A549 (cell line): ENCODE measurements at regions not wholly inside any gene's neighbourhood (a gene's known extent, or its start where the extent isn't known, plus 50 kb on each side); places are given as distances from the start of the nearest gene placed in this dataset.
"Not testable (repeated sequence)": the region's sequence is repeated elsewhere in the genome, so short reads cannot be mapped to it uniquely, and the experiment has no call there.

Experiments used
- ATAC-seq, 2 experiments: fragments of 200-7000 bp in 1 of 2; fragments of >200 bp in 1 of 2; cut with Nextera tagmentation in 1 of 2; cut with Tn5 transposase in 1 of 2; 3 replicates each; pipeline versions ENCODE4 v1.8.0 to v1.9.1; 2018 to 2020; ENCODE audit warnings: mild to moderate bottlenecking in 1 of 2, moderate library complexity in 1 of 2
- CTCF ChIA-PET: fragments of 300-600 bp; sonication (Branson Sonifier 250); formaldehyde crosslinking; extraction: SDS; loops from one replicate; lab custom pipeline; 2021; ENCODE audit warnings: antibody characterized with exemption, inconsistent platforms; lab: Yijun Ruan, JAX
- POLR2A ChIA-PET: fragments of 350-600 bp; formaldehyde crosslinking; extraction: SDS; loops from one replicate; lab custom pipeline; 2021; ENCODE audit warnings: antibody characterized with exemption, inconsistent platforms; lab: Yijun Ruan, JAX
- DNase-seq, 2 experiments: peaks; one replicate each; pipeline versions ENCODE4 v3.0.0 to v3.0.0-alpha.2; 2011 to 2016; ENCODE audit warnings: low read depth in 1 of 2, low spot score in 1 of 2
- FAIRE-seq: peaks from 2 replicates; lab custom pipeline; 2011; peaks lifted over from hg19 to GRCh38; lab: Jason Lieb, UNC
- H3K27ac ChIP-seq, 2 experiments: fragments of >200 bp; sonication (Bioruptor Twin); formaldehyde crosslinking; 3 replicates each; pipeline ENCODE4 v1.5.1; 2016 to 2017
- H3K4me1 ChIP-seq: fragments of >200 bp; sonication (Bioruptor Twin); formaldehyde crosslinking; 3 replicates; pipeline ENCODE4 v1.6.1; 2016
- H3K4me2 ChIP-seq: fragments of >200 bp; sonication (Bioruptor Twin); formaldehyde crosslinking; 3 replicates; pipeline ENCODE4 v1.6.1; 2016
- H3K4me3 ChIP-seq: fragments of >200 bp; sonication (Bioruptor Twin); formaldehyde crosslinking; 3 replicates; pipeline ENCODE4 v1.5.1; 2016
- H3K9me3 ChIP-seq: fragments of >200 bp; sonication (Bioruptor Twin); formaldehyde crosslinking; 3 replicates; pipeline ENCODE4 v1.6.1; 2016
- BHLHE40 ChIP-seq: IDR thresholded peaks from 2 replicates; pipeline ENCODE4 v1.6.1; 2012; ENCODE audit warnings: low read depth, low read length, inconsistent platforms
- CBX2 ChIP-seq: fragments of 200-600 bp; sonication (generic); IDR thresholded peaks from 2 replicates; pipeline ENCODE4 v1.6.1; 2016; ENCODE audit warnings: low read depth, mild to moderate bottlenecking, borderline replicate concordance
- CHD2 ChIP-seq: fragments of 150-350 bp; IDR thresholded peaks from 2 replicates; pipeline ENCODE4 v1.6.1; 2014; ENCODE audit warnings: low read length; ENCODE audit not compliant: partially characterized antibody
- E2F6 ChIP-seq: IDR thresholded peaks from 2 replicates; pipeline ENCODE4 v1.6.1; 2012; ENCODE audit warnings: low read depth, borderline replicate concordance
- EHMT2 ChIP-seq: fragments of 200-600 bp; sonication (generic); IDR thresholded peaks from 2 replicates; pipeline ENCODE4 v1.6.1; 2016; ENCODE audit warnings: antibody characterized with exemption, low read depth, mild to moderate bottlenecking, moderate library complexity
- EP300 ChIP-seq, 2 experiments: fragments of >200 bp; sonication (Bioruptor Twin); formaldehyde crosslinking; IDR thresholded peaks; 2 replicates in 1 of 2; 3 replicates in 1 of 2; pipeline ENCODE4 v1.6.1; 2016 to 2017
- ESRRA ChIP-seq: fragments of 150-350 bp; IDR thresholded peaks from 2 replicates; pipeline ENCODE4 v1.6.1; 2014; ENCODE audit warnings: mild to moderate bottlenecking, low read length, borderline replicate concordance
- FOSB ChIP-seq: fragments of 250-450 bp; sonication (Bioruptor Pico); IDR thresholded peaks from 2 replicates; pipeline ENCODE4 v1.5.0; 2020; ENCODE audit warnings: mild to moderate bottlenecking, moderate library complexity
- GATA3 ChIP-seq: IDR thresholded peaks from 2 replicates; pipeline ENCODE4 v1.6.1; 2012; ENCODE audit warnings: borderline replicate concordance
- HEYL ChIP-seq: fragments of 250-450 bp; sonication (Bioruptor Pico); IDR thresholded peaks from 2 replicates; pipeline ENCODE4 v1.8.0; 2021; ENCODE audit warnings: mild to moderate bottlenecking, moderate library complexity
- HMGXB4 ChIP-seq: fragments of 250-450 bp; sonication (Bioruptor Pico); IDR thresholded peaks from 2 replicates; pipeline ENCODE4 v1.5.0; 2021; ENCODE audit warnings: mild to moderate bottlenecking, moderate library complexity, borderline replicate concordance
- HOXA7 ChIP-seq: fragments of 250-450 bp; sonication (Bioruptor Pico); IDR thresholded peaks from 2 replicates; pipeline ENCODE4 v1.5.0; 2020; ENCODE audit warnings: mild to moderate bottlenecking, moderate library complexity
- HOXB5 ChIP-seq: fragments of 250-450 bp; sonication (Bioruptor Pico); IDR thresholded peaks from 2 replicates; pipeline ENCODE4 v1.5.0; 2020; ENCODE audit warnings: mild to moderate bottlenecking, moderate library complexity
- KDM1A ChIP-seq: fragments of 200-600 bp; sonication (generic); IDR thresholded peaks from 2 replicates; pipeline ENCODE4 v1.6.1; 2016; ENCODE audit warnings: low read depth, mild to moderate bottlenecking
- KDM5A ChIP-seq: fragments of 200-600 bp; sonication (generic); IDR thresholded peaks from 2 replicates; pipeline ENCODE4 v1.6.1; 2016; ENCODE audit warnings: antibody characterized with exemption, mild to moderate bottlenecking
- MAX ChIP-seq: IDR thresholded peaks from 2 replicates; pipeline ENCODE4 v1.6.1; 2012
- MYC ChIP-seq: IDR thresholded peaks from 2 replicates; pipeline ENCODE4 v1.6.1; 2012; ENCODE audit warnings: mild to moderate bottlenecking, inconsistent platforms, low read length, improper control_type of control experiment, borderline replicate concordance
- NFE2L2 ChIP-seq: fragments of 150-350 bp; conservative IDR thresholded peaks from 2 replicates; pipeline ENCODE4 v1.6.1; 2014; ENCODE audit warnings: low read length
- NR3C1 ChIP-seq: fragments of >200 bp; sonication (Bioruptor Twin); formaldehyde crosslinking; IDR thresholded peaks from 3 replicates; pipeline ENCODE4 v1.6.1; 2017
- POLR2A ChIP-seq: IDR thresholded peaks from 2 replicates; pipeline ENCODE4 v1.6.1; 2012; ENCODE audit warnings: mild to moderate bottlenecking, low read length
- RAD21 ChIP-seq, 2 experiments: fragments of >200 bp in 1 of 2; sonication (Bioruptor Twin) in 1 of 2; formaldehyde crosslinking in 1 of 2; IDR thresholded peaks in 1 of 2; conservative IDR thresholded peaks in 1 of 2; 2 replicates in 1 of 2; 3 replicates in 1 of 2; pipeline ENCODE4 v1.6.1; 2012 to 2018; ENCODE audit warnings: inconsistent platforms in 1 of 2
- RARB ChIP-seq: fragments of 250-450 bp; sonication (Bioruptor Pico); IDR thresholded peaks from 2 replicates; pipeline ENCODE4 v1.8.0; 2021; ENCODE audit warnings: mild to moderate bottlenecking, moderate library complexity
- RFX5 ChIP-seq: fragments of 450-650 bp; IDR thresholded peaks from 2 replicates; pipeline ENCODE4 v1.7.1; 2014; ENCODE audit warnings: antibody characterized with exemption, mild to moderate bottlenecking, moderate library complexity
- SMC3 ChIP-seq: fragments of >200 bp; sonication (Bioruptor Twin); formaldehyde crosslinking; IDR thresholded peaks from 3 replicates; pipeline ENCODE4 v1.6.1; 2018; ENCODE audit warnings: inconsistent platforms
- TFCP2L1 ChIP-seq: fragments of 250-450 bp; sonication (Bioruptor Pico); IDR thresholded peaks from 2 replicates; pipeline ENCODE4 v1.5.0; 2021; ENCODE audit warnings: mild to moderate bottlenecking
- ZNF302 ChIP-seq: fragments of 250-450 bp; sonication (Bioruptor Pico); IDR thresholded peaks from 2 replicates; pipeline ENCODE4 v1.9.0; 2021; ENCODE audit warnings: inconsistent platforms, mild to moderate bottlenecking, moderate library complexity
- WGBS: methylation state at CpG from one replicate; pipeline ENCODE4 v1.1.6; 2017; ENCODE audit errors: missing lambda C conversion rate; 5-methylcytosine and 5-hydroxymethylcytosine counted together
- TF ChIP-seq, protein P1 (sequence below): fragments of 450-650 bp; IDR thresholded peaks from 2 replicates; pipeline ENCODE4 v1.6.1; 2014; ENCODE audit warnings: antibody characterized with exemption

DNA sequence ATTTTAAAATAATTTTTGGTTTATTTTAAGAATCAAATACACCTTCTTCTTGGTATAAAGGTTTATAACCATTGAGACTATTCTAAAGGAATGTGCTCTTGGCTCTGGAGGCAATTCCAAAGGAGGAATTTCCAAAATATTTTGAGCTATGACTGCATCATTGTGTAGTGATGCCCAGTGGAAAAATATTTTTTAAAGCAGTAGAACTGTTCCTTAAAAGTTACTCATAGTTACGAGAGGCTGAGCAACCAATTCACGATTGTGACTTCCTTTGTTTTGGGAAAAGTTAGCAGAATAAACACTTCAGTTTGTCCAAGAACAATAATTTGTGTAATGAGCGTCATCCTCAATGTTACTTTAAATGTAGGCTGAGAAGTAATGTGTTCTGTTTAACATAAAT lies 233.6 kb downstream of the BAMBI start (continued):
- TF ChIP-seq HOXA7 (CRISPR knock-in tag) = no peak
- TF ChIP-seq, all 56 proteins: peak for 0

- CTCF ChIA-PET = not testable (repeated sequence)
- 82% methylated on average over 8 of the region's 8 CpGs for WGBS
These were observed 234.2 kb downstream of the BAMBI start for GRCh38 chr10:28911511-28911910.

DNA sequence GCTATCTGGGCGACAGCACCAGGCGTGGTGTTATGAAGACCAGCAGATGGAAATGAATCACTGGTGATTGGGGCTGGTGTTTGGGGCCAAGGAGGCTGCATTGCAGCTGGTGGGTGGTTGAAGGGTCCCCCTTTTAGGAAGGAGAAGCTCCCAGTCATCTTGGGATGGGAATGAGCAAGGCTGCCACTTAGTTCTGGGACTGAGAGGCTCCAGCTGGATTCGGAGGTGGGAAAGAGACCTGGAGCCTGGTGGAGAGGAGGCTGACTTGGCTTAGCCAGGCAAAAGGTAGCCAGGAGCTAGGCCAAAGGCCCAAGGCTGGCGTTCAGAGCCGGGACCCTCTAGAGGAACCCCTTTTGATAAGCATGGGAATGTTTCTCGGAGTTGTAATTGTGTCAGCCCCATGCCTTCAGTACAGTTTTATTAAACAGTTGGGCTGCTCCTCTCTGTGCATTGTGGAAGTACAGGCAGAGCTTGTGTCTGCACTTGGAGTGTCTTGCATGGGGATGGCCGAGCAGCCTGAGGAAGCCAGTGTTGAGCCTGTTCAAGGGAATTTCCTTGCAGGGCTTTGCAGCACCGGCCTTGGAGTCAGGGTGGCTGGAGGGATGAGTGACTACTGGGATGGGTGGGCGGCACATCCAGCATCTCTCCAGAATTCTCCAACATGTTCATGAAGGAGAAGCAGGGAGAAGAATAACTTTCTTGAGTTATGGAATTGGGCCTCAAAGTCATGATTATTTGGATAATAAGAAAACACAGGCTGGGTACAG lies 234.9 kb downstream of the BAMBI start:
- POLR2A ChIA-PET = no interaction called here
- FAIRE-seq = no peak
- no peak overlapping the region for H3K4me3 ChIP-seq
- TF ChIP-seq ZNF302 (CRISPR knock-in tag) = no peak
- no peak for TF ChIP-seq MYC
- TF ChIP-seq, protein P1, sequence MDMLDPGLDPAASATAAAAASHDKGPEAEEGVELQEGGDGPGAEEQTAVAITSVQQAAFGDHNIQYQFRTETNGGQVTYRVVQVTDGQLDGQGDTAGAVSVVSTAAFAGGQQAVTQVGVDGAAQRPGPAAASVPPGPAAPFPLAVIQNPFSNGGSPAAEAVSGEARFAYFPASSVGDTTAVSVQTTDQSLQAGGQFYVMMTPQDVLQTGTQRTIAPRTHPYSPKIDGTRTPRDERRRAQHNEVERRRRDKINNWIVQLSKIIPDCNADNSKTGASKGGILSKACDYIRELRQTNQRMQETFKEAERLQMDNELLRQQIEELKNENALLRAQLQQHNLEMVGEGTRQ = no peak
- TF ChIP-seq, all 56 proteins: peak for 0
- Histone ChIP-seq H3K9me3 (no peaks in the 10 kb centered on the region), H3K4me1 (peaks cover 37% of the 10 kb centered on the region), H3K4me2 (no peak overlapping the region), H3K27ac (peak overlapping the region; percentile 3 to 39; a peak in 2 of 6 replicates)
- DNase-seq (no peak), ATAC-seq (no peak)
- WGBS = 91% methylated on average over 9 of the region's 9 CpGs
- CTCF ChIA-PET = no interaction called here

More at GRCh38 chr10:28911511-28911910, 234.2 kb downstream of the BAMBI start:
- H3K27ac ChIP-seq, FAIRE-seq, H3K9me3 ChIP-seq, ATAC-seq, DNase-seq, POLR2A ChIA-PET, H3K4me3 ChIP-seq, H3K4me2 ChIP-seq: not testable (repeated sequence)
- peaks cover 41% of the 10 kb centered on the region for H3K4me1 ChIP-seq

- ATAC-seq = peak in 1 of 2 experiments; percentile 83; a peak in 4 of 6 replicates
- no peak for TF ChIP-seq RARB (CRISPR knock-in tag)
- no peak for TF ChIP-seq KDM1A
- no peak for TF ChIP-seq POLR2A
- no peak for TF ChIP-seq FOSB (CRISPR knock-in tag)
- peak in 1 of 2 experiments; percentile 18; a peak in 1 of 5 replicates for TF ChIP-seq RAD21 (conservative IDR thresholded peaks at IDR 0.05 in 1 of 2, IDR thresholded peaks at IDR 0.05 in 1 of 2)
- TF ChIP-seq HMGXB4 (CRISPR knock-in tag) = no peak
- TF ChIP-seq SMC3 = no peak
- 0 out of 5 replicates have a peak, but pooled peaks of 1 of the 2 experiments have one; percentile 30 for TF ChIP-seq EP300 (IDR thresholded peaks at IDR 0.05)
- TF ChIP-seq HOXB5 (CRISPR knock-in tag) = no peak
- TF ChIP-seq BHLHE40 = no peak
- no peak for TF ChIP-seq E2F6
- TF ChIP-seq NR3C1 = no peak
- no peak for TF ChIP-seq CHD2
- no peak for TF ChIP-seq MAX
- TF ChIP-seq NFE2L2 = no peak
- TF ChIP-seq ESRRA = no peak
- no peak for TF ChIP-seq HEYL
- TF ChIP-seq MYC = no peak
- peak; percentile 59 for TF ChIP-seq GATA3
- TF ChIP-seq CBX2 = no peak
- TF ChIP-seq KDM5A = no peak
- no peak for TF ChIP-seq TFCP2L1 (CRISPR knock-in tag)
- no peak for TF ChIP-seq EHMT2
- TF ChIP-seq RFX5 = no peak
These were observed 236.3 kb downstream of the BAMBI start for GRCh38 chr10:28913436-28914237.

More at GRCh38 chr10:28913436-28914237, 236.3 kb downstream of the BAMBI start:
- ChIA-PET POLR2A (interaction anchor here (1.4 kb wide), 1 partner anchor 236 kb away, joined by 3 read pairs; the partner anchor contains the start of gene BAMBI), CTCF (interaction anchor here (0.8 to 1.7 kb wide), 2 partner anchors 74 to 250 kb away, joined by 3 to 4 read pairs; no protein-coding TSS in a partner anchor)
- no peak overlapping the region for H3K4me3 ChIP-seq
- no peaks in the 10 kb centered on the region for H3K9me3 ChIP-seq
- peak in 1 of 2 experiments; percentile 76 for DNase-seq
- peaks cover 37% of the 10 kb centered on the region for H3K4me1 ChIP-seq
- WGBS = 47% methylated on average over 12 of the region's 12 CpGs
- H3K27ac ChIP-seq = peak overlapping the region; percentile 17 to 68
- no peak for FAIRE-seq
- H3K4me2 ChIP-seq = peak overlapping the region; percentile 65
